A549 (cell line): ENCODE measurements at regions not wholly inside any gene's neighbourhood (a gene's known extent, or its start where the extent isn't known, plus 50 kb on each side); places are given as distances from the start of the nearest gene placed in this dataset.

Source experiments
- ATAC-seq, 2 experiments: fragments of 200-7000 bp in 1 of 2; fragments of >200 bp in 1 of 2; cut with Nextera tagmentation in 1 of 2; cut with Tn5 transposase in 1 of 2; 3 replicates each; pipeline versions ENCODE4 v1.8.0 to v1.9.1; 2018 to 2020; ENCODE audit warnings: mild to moderate bottlenecking in 1 of 2, moderate library complexity in 1 of 2
- CTCF ChIA-PET: fragments of 300-600 bp; sonication (Branson Sonifier 250); formaldehyde crosslinking; extraction: SDS; loops from one replicate; lab custom pipeline; 2021; ENCODE audit warnings: antibody characterized with exemption, inconsistent platforms; lab: Yijun Ruan, JAX
- POLR2A ChIA-PET: fragments of 350-600 bp; formaldehyde crosslinking; extraction: SDS; loops from one replicate; lab custom pipeline; 2021; ENCODE audit warnings: antibody characterized with exemption, inconsistent platforms; lab: Yijun Ruan, JAX
- DNase-seq, 2 experiments: peaks; one replicate each; pipeline versions ENCODE4 v3.0.0 to v3.0.0-alpha.2; 2011 to 2016; ENCODE audit warnings: low read depth in 1 of 2, low spot score in 1 of 2
- FAIRE-seq: peaks from 2 replicates; lab custom pipeline; 2011; peaks lifted over from hg19 to GRCh38; lab: Jason Lieb, UNC
- H3K27ac ChIP-seq, 2 experiments: fragments of >200 bp; sonication (Bioruptor Twin); formaldehyde crosslinking; 3 replicates each; pipeline ENCODE4 v1.5.1; 2016 to 2017
- H3K4me1 ChIP-seq: fragments of >200 bp; sonication (Bioruptor Twin); formaldehyde crosslinking; 3 replicates; pipeline ENCODE4 v1.6.1; 2016
- H3K4me2 ChIP-seq: fragments of >200 bp; sonication (Bioruptor Twin); formaldehyde crosslinking; 3 replicates; pipeline ENCODE4 v1.6.1; 2016
- H3K4me3 ChIP-seq: fragments of >200 bp; sonication (Bioruptor Twin); formaldehyde crosslinking; 3 replicates; pipeline ENCODE4 v1.5.1; 2016
- H3K9me3 ChIP-seq: fragments of >200 bp; sonication (Bioruptor Twin); formaldehyde crosslinking; 3 replicates; pipeline ENCODE4 v1.6.1; 2016
- BCL3 ChIP-seq: fragments of >200 bp; sonication (Bioruptor Twin); formaldehyde crosslinking; IDR thresholded peaks from 3 replicates; pipeline ENCODE4 v1.6.1; 2016
- CBX2 ChIP-seq: fragments of 200-600 bp; sonication (generic); IDR thresholded peaks from 2 replicates; pipeline ENCODE4 v1.6.1; 2016; ENCODE audit warnings: low read depth, mild to moderate bottlenecking, borderline replicate concordance
- CEBPB ChIP-seq, 2 experiments: fragments of >200 bp in 1 of 2; sonication (Bioruptor Twin) in 1 of 2; formaldehyde crosslinking in 1 of 2; IDR thresholded peaks; 2 replicates each; pipeline ENCODE4 v1.6.1; 2012 to 2016
- CHD2 ChIP-seq: fragments of 150-350 bp; IDR thresholded peaks from 2 replicates; pipeline ENCODE4 v1.6.1; 2014; ENCODE audit warnings: low read length; ENCODE audit not compliant: partially characterized antibody
- EHMT2 ChIP-seq: fragments of 200-600 bp; sonication (generic); IDR thresholded peaks from 2 replicates; pipeline ENCODE4 v1.6.1; 2016; ENCODE audit warnings: antibody characterized with exemption, low read depth, mild to moderate bottlenecking, moderate library complexity
- ELK1 ChIP-seq: fragments of 150-350 bp; IDR thresholded peaks from 2 replicates; pipeline ENCODE4 v1.6.1; 2014; ENCODE audit warnings: low read depth, mild to moderate bottlenecking, low read length
- EP300 ChIP-seq, 2 experiments: fragments of >200 bp; sonication (Bioruptor Twin); formaldehyde crosslinking; IDR thresholded peaks; 2 replicates in 1 of 2; 3 replicates in 1 of 2; pipeline ENCODE4 v1.6.1; 2016 to 2017
- FOSB ChIP-seq: fragments of 250-450 bp; sonication (Bioruptor Pico); IDR thresholded peaks from 2 replicates; pipeline ENCODE4 v1.5.0; 2020; ENCODE audit warnings: mild to moderate bottlenecking, moderate library complexity
- HEYL ChIP-seq: fragments of 250-450 bp; sonication (Bioruptor Pico); IDR thresholded peaks from 2 replicates; pipeline ENCODE4 v1.8.0; 2021; ENCODE audit warnings: mild to moderate bottlenecking, moderate library complexity
- HMGXB4 ChIP-seq: fragments of 250-450 bp; sonication (Bioruptor Pico); IDR thresholded peaks from 2 replicates; pipeline ENCODE4 v1.5.0; 2021; ENCODE audit warnings: mild to moderate bottlenecking, moderate library complexity, borderline replicate concordance
- HOXA7 ChIP-seq: fragments of 250-450 bp; sonication (Bioruptor Pico); IDR thresholded peaks from 2 replicates; pipeline ENCODE4 v1.5.0; 2020; ENCODE audit warnings: mild to moderate bottlenecking, moderate library complexity
- HOXB13 ChIP-seq: fragments of 250-450 bp; sonication (Bioruptor Pico); IDR thresholded peaks from 2 replicates; pipeline ENCODE4 v1.5.0; 2020; ENCODE audit warnings: low read depth, mild to moderate bottlenecking, moderate library complexity
- HOXB5 ChIP-seq: fragments of 250-450 bp; sonication (Bioruptor Pico); IDR thresholded peaks from 2 replicates; pipeline ENCODE4 v1.5.0; 2020; ENCODE audit warnings: mild to moderate bottlenecking, moderate library complexity
- JUN ChIP-seq, 2 experiments: fragments of >200 bp; sonication (Bioruptor Twin); formaldehyde crosslinking; IDR thresholded peaks; 2 replicates in 1 of 2; 3 replicates in 1 of 2; pipeline ENCODE4 v1.6.1; 2016 to 2017
- KDM1A ChIP-seq: fragments of 200-600 bp; sonication (generic); IDR thresholded peaks from 2 replicates; pipeline ENCODE4 v1.6.1; 2016; ENCODE audit warnings: low read depth, mild to moderate bottlenecking
- KDM5A ChIP-seq: fragments of 200-600 bp; sonication (generic); IDR thresholded peaks from 2 replicates; pipeline ENCODE4 v1.6.1; 2016; ENCODE audit warnings: antibody characterized with exemption, mild to moderate bottlenecking
- MAFK ChIP-seq: fragments of 450-650 bp; IDR thresholded peaks from 2 replicates; pipeline ENCODE4 v1.6.1; 2014; ENCODE audit not compliant: partially characterized antibody
- NPAS2 ChIP-seq: fragments of 250-450 bp; sonication (Bioruptor Pico); IDR thresholded peaks from 2 replicates; pipeline ENCODE4 v1.8.0; 2022; ENCODE audit warnings: mild to moderate bottlenecking, moderate library complexity, borderline replicate concordance
- NR3C1 ChIP-seq: fragments of >200 bp; sonication (Bioruptor Twin); formaldehyde crosslinking; IDR thresholded peaks from 3 replicates; pipeline ENCODE4 v1.6.1; 2017
- RAD21 ChIP-seq, 2 experiments: fragments of >200 bp in 1 of 2; sonication (Bioruptor Twin) in 1 of 2; formaldehyde crosslinking in 1 of 2; IDR thresholded peaks in 1 of 2; conservative IDR thresholded peaks in 1 of 2; 2 replicates in 1 of 2; 3 replicates in 1 of 2; pipeline ENCODE4 v1.6.1; 2012 to 2018; ENCODE audit warnings: inconsistent platforms in 1 of 2
- RCOR1 ChIP-seq: fragments of 150-350 bp; IDR thresholded peaks from 2 replicates; pipeline ENCODE4 v1.6.1; 2014; ENCODE audit warnings: antibody characterized with exemption, low read length, low read depth
- RFX5 ChIP-seq: fragments of 450-650 bp; IDR thresholded peaks from 2 replicates; pipeline ENCODE4 v1.7.1; 2014; ENCODE audit warnings: antibody characterized with exemption, mild to moderate bottlenecking, moderate library complexity
- TFCP2L1 ChIP-seq: fragments of 250-450 bp; sonication (Bioruptor Pico); IDR thresholded peaks from 2 replicates; pipeline ENCODE4 v1.5.0; 2021; ENCODE audit warnings: mild to moderate bottlenecking
- TP53 ChIP-seq: fragments of 250-450 bp; sonication (Bioruptor Pico); IDR thresholded peaks from 2 replicates; pipeline ENCODE4 v1.5.0; 2021; ENCODE audit warnings: mild to moderate bottlenecking, moderate library complexity
- ZC3H11A ChIP-seq: fragments of 450-650 bp; IDR thresholded peaks from 2 replicates; pipeline ENCODE4 v1.6.1; 2014; ENCODE audit warnings: antibody characterized with exemption, mild to moderate bottlenecking
- ZNF302 ChIP-seq: fragments of 250-450 bp; sonication (Bioruptor Pico); IDR thresholded peaks from 2 replicates; pipeline ENCODE4 v1.9.0; 2021; ENCODE audit warnings: inconsistent platforms, mild to moderate bottlenecking, moderate library complexity
- ZSCAN20 ChIP-seq: fragments of 250-450 bp; sonication (Bioruptor Pico); IDR thresholded peaks from 2 replicates; pipeline ENCODE4 v1.8.0; 2022; ENCODE audit warnings: mild to moderate bottlenecking, moderate library complexity
- WGBS: methylation state at CpG from one replicate; pipeline ENCODE4 v1.1.6; 2017; ENCODE audit errors: missing lambda C conversion rate; 5-methylcytosine and 5-hydroxymethylcytosine counted together
- TF ChIP-seq, protein P1 (sequence below): fragments of >200 bp; sonication (Bioruptor Twin); formaldehyde crosslinking; IDR thresholded peaks from 3 replicates; pipeline ENCODE4 v1.5.1; 2016
- TF ChIP-seq, protein P2 (sequence below): IDR thresholded peaks from 2 replicates; pipeline ENCODE4 v1.6.1; 2012
- TF ChIP-seq, protein P3 (sequence below): fragments of >200 bp; sonication (Bioruptor Twin); formaldehyde crosslinking; IDR thresholded peaks from 2 replicates; pipeline ENCODE4 v1.6.1; 2016

- no peak for TF ChIP-seq FOSB (CRISPR knock-in tag)
- H3K4me2 ChIP-seq: no peak overlapping the region
- POLR2A ChIA-PET: no interaction called here
- no peaks in the 10 kb centered on the region for H3K4me1 ChIP-seq
- ATAC-seq (no peak), FAIRE-seq (no peak), DNase-seq (no peak)
- H3K27ac ChIP-seq: no peak overlapping the region
- peaks cover 19% of the 10 kb centered on the region; the same call in 1 of the 3 replicates for H3K9me3 ChIP-seq
- WGBS: 6% methylated on average over 2 of the region's 2 CpGs
- no peak overlapping the region for H3K4me3 ChIP-seq
- CTCF ChIA-PET: no interaction called here
Measured at GRCh38 chr14:88950069-88950468, 125.6 kb downstream of the TTC8 start.

- ATAC-seq (no peak), DNase-seq (no peak), FAIRE-seq (no peak)
- no peak overlapping the region for H3K4me2 ChIP-seq
- no peak for TF ChIP-seq ZNF302 (CRISPR knock-in tag)
- TF ChIP-seq NR3C1: no peak
- no peak for TF ChIP-seq EHMT2
- no peak for TF ChIP-seq TFCP2L1
- TF ChIP-seq HEYL (CRISPR knock-in tag): no peak
- TF ChIP-seq CEBPB (IDR thresholded peaks at IDR 0.05): no peak
- no peak for TF ChIP-seq CBX2
- no peak for TF ChIP-seq RAD21 (conservative IDR thresholded peaks at IDR 0.05 in 1 of 2, IDR thresholded peaks at IDR 0.05 in 1 of 2)
- no peak for TF ChIP-seq MAFK
- no peak for TF ChIP-seq TP53 (CRISPR knock-in tag)
- TF ChIP-seq BCL3: no peak
- no peak for TF ChIP-seq EP300 (IDR thresholded peaks at IDR 0.05)
- no peak for TF ChIP-seq FOSB (CRISPR knock-in tag)
- no peak for TF ChIP-seq HOXB5 (CRISPR knock-in tag)
- TF ChIP-seq, protein P1, sequence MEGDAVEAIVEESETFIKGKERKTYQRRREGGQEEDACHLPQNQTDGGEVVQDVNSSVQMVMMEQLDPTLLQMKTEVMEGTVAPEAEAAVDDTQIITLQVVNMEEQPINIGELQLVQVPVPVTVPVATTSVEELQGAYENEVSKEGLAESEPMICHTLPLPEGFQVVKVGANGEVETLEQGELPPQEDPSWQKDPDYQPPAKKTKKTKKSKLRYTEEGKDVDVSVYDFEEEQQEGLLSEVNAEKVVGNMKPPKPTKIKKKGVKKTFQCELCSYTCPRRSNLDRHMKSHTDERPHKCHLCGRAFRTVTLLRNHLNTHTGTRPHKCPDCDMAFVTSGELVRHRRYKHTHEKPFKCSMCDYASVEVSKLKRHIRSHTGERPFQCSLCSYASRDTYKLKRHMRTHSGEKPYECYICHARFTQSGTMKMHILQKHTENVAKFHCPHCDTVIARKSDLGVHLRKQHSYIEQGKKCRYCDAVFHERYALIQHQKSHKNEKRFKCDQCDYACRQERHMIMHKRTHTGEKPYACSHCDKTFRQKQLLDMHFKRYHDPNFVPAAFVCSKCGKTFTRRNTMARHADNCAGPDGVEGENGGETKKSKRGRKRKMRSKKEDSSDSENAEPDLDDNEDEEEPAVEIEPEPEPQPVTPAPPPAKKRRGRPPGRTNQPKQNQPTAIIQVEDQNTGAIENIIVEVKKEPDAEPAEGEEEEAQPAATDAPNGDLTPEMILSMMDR: no peak
- H3K4me1 ChIP-seq: no peaks in the 10 kb centered on the region
- ChIA-PET CTCF (no interaction called here), POLR2A (no interaction called here)
- H3K9me3 ChIP-seq: peaks cover 19% of the 10 kb centered on the region; the same call in 1 of the 3 replicates
- H3K27ac ChIP-seq: no peak overlapping the region
- WGBS: 38% methylated on average over 3 of the region's 3 CpGs
- H3K4me3 ChIP-seq: no peak overlapping the region
Measured at GRCh38 chr14:88951370-88951769, 126.9 kb downstream of the TTC8 start.

GRCh38 chr14:88952901-88953300 lies 128.4 kb downstream of the TTC8 start:
- Histone ChIP-seq H3K4me1 (no peaks in the 10 kb centered on the region), H3K4me3 (no peak overlapping the region), H3K9me3 (peaks cover 19% of the 10 kb centered on the region; the same call in 1 of the 3 replicates), H3K4me2 (no peak overlapping the region), H3K27ac (no peak overlapping the region)
- ChIA-PET POLR2A (no interaction called here), CTCF (interaction anchor here (1.4 kb wide), 1 partner anchor 15 kb away, joined by 3 read pairs; no protein-coding TSS in a partner anchor)
- DNase-seq: no peak
- no peak for ATAC-seq
- WGBS: 18% methylated on average over 7 of the region's 7 CpGs
- FAIRE-seq: no peak
- TF ChIP-seq HOXB13 (no peak), HOXB5 (CRISPR knock-in tag) (no peak), ELK1 (no peak), ZSCAN20 (CRISPR knock-in tag) (no peak), ZNF302 (CRISPR knock-in tag) (no peak), KDM1A (no peak), KDM5A (no peak), ZC3H11A (no peak), RCOR1 (no peak), HOXA7 (CRISPR knock-in tag) (no peak), RFX5 (no peak), NPAS2 (CRISPR knock-in tag) (no peak), CEBPB (IDR thresholded peaks at IDR 0.05) (no peak), HMGXB4 (CRISPR knock-in tag) (no peak), JUN (IDR thresholded peaks at IDR 0.05) (no peak), CHD2 (no peak)
- TF ChIP-seq, protein P2, sequence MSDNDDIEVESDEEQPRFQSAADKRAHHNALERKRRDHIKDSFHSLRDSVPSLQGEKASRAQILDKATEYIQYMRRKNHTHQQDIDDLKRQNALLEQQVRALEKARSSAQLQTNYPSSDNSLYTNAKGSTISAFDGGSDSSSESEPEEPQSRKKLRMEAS: no peak
- TF ChIP-seq, protein P3, sequence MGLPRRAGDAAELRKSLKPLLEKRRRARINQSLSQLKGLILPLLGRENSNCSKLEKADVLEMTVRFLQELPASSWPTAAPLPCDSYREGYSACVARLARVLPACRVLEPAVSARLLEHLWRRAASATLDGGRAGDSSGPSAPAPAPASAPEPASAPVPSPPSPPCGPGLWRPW: no peak
